ENCODE measurements at regions not wholly inside any gene's neighbourhood (a gene's known extent, or its start where the extent isn't known, plus 50 kb on each side); places are given as distances from the start of the nearest gene placed in this dataset.

GRCh38 chr13:110985541-110985940, 70.7 kb upstream of the ANKRD10 start:
- TF ChIP-seq CTCF (conservative IDR thresholded peaks at IDR 0.05; ENCODE audit: low read depth in 2 of 2) (no peak), POLR2AphosphoS5 (IDR thresholded peaks at IDR 0.05; ENCODE audit: low read depth) (no peak), REST (IDR thresholded peaks at IDR 0.05; ENCODE audit: unreplicated experiment) (no peak)

Measured in GM23338 (cell line).